Lung (tissue), 11 donors: ENCODE measurements at regions not wholly inside any gene's neighbourhood (a gene's known extent, or its start where the extent isn't known, plus 50 kb on each side); places are given as distances from the start of the nearest gene placed in this dataset.

ENCODE experiments used
- ATAC-seq: fragments of 200-7000 bp; cut with Tn5 transposase; one replicate; pipeline ENCODE4 v1.9.1; 2020; ENCODE audit warnings: moderate number of reproducible peaks; ENCODE audit not compliant: insufficient read depth, low FRiP score
- DNase-seq, 3 donors: peaks; one replicate each; pipeline ENCODE4 v3.0.0-alpha.2; 2013 to 2017
- H3K27ac ChIP-seq, 2 donors: one replicate each; pipeline ENCODE4 v1.5.1; 2013; ENCODE audit warnings: mild to moderate bottlenecking in 2 of 2, moderate library complexity in 2 of 2, control low read depth in 1 of 2, inconsistent platforms in 1 of 2, low read depth in 1 of 2, low read length in 1 of 2
- H3K27me3 ChIP-seq, 3 donors: one replicate each; pipeline ENCODE4 v1.5.1; 2013; ENCODE audit warnings: low read length in 2 of 3; ENCODE audit not compliant: control insufficient read depth in 3 of 3, insufficient read depth in 3 of 3
- H3K36me3 ChIP-seq, 4 donors: one replicate each; pipeline ENCODE4 v1.5.1; 2013; ENCODE audit warnings: low read length in 4 of 4, mild to moderate bottlenecking in 1 of 4, moderate library complexity in 1 of 4; ENCODE audit not compliant: control insufficient read depth in 4 of 4, insufficient read depth in 4 of 4
- H3K4me1 ChIP-seq, 5 donors: one replicate each; pipeline ENCODE4 v1.5.1; 2013; ENCODE audit warnings: low read length in 5 of 5, mild to moderate bottlenecking in 2 of 5, moderate library complexity in 1 of 5; ENCODE audit not compliant: control insufficient read depth in 5 of 5, insufficient read depth in 5 of 5
- H3K4me3 ChIP-seq: one replicate; pipeline ENCODE4 v1.5.1; 2013; ENCODE audit warnings: mild to moderate bottlenecking, control low read depth, moderate library complexity
- H3K9ac ChIP-seq, 2 donors: one replicate each; pipeline ENCODE4 v1.5.1; 2013; ENCODE audit warnings: low read length in 2 of 2, control low read depth in 1 of 2; ENCODE audit not compliant: insufficient read depth in 1 of 2
- H3K9me3 ChIP-seq, 4 donors: one replicate each; pipeline ENCODE4 v1.5.1; 2013; ENCODE audit warnings: low read length in 3 of 4, mild to moderate bottlenecking in 1 of 4, moderate library complexity in 1 of 4; ENCODE audit not compliant: control insufficient read depth in 4 of 4, insufficient read depth in 3 of 4
- CTCF ChIP-seq: IDR thresholded peaks from 2 replicates; pipeline ENCODE4 v1.5.1; 2012; ENCODE audit warnings: mild to moderate bottlenecking; ENCODE audit errors: control extremely low read depth, extremely low read depth
- WGBS, 2 donors: extraction: QIAGEN DNeasy Blood & Tissue Kit; methylation state at CpG; one replicate each; pipeline ENCODE4 v1.1.7; 2013; 5-methylcytosine and 5-hydroxymethylcytosine counted together
- donor health status: control.
- donor health status: control.
- donor health status: Bipolar disorder and iron deficiency.
- donor health status: healthy.
- donor health status: DM: yes; HTN: yes; CAD: no.

GRCh38 chr4:31125061-31125460 is 404.9 kb downstream of the PCDH7 start:
- no peaks in the 10 kb centered on the region for H3K9me3 ChIP-seq
- ATAC-seq, result no peak
- no peak overlapping the region for H3K9ac ChIP-seq
- no peak overlapping the region for H3K27ac ChIP-seq
- no peaks in the 10 kb centered on the region for H3K27me3 ChIP-seq
- no peak overlapping the region for H3K4me3 ChIP-seq
- TF ChIP-seq CTCF, result no peak
- H3K36me3 ChIP-seq, result no peaks in the 10 kb centered on the region
- WGBS, 2 donors, result 77 to 92% methylated on average over 1 of the region's 1 CpG
- H3K4me1 ChIP-seq, result no peaks in the 10 kb centered on the region
- no peak for DNase-seq

GRCh38 chr4:31125496-31125895 is 405.3 kb downstream of the PCDH7 start:
- WGBS, 2 donors, result 64 to 78% methylated on average over 2 of the region's 2 CpGs
- no peak overlapping the region for H3K4me3 ChIP-seq
- H3K36me3 ChIP-seq, result no peaks in the 10 kb centered on the region
- no peaks in the 10 kb centered on the region for H3K9me3 ChIP-seq
- H3K4me1 ChIP-seq, result no peaks in the 10 kb centered on the region
- DNase-seq, result no peak
- no peak for ATAC-seq
- no peak for TF ChIP-seq CTCF
- no peak overlapping the region for H3K27ac ChIP-seq
- no peak overlapping the region for H3K9ac ChIP-seq
- H3K27me3 ChIP-seq, result no peaks in the 10 kb centered on the region

- TF ChIP-seq CTCF, result no peak
- ATAC-seq (no peak), DNase-seq (no peak)
- Histone ChIP-seq H3K4me1 (no peaks in the 10 kb centered on the region), H3K27ac (no peak overlapping the region), H3K9ac (no peak overlapping the region), H3K4me3 (no peak overlapping the region), H3K27me3 (no peaks in the 10 kb centered on the region), H3K36me3 (no peaks in the 10 kb centered on the region), H3K9me3 (no peaks in the 10 kb centered on the region)
- 89 to 90% methylated on average over 5 of the region's 5 CpGs for WGBS, 2 donors
These were observed 406.8 kb downstream of the PCDH7 start for GRCh38 chr4:31126881-31127398.

GRCh38 chr4:31130930-31131329 is 410.8 kb downstream of the PCDH7 start:
- no peak overlapping the region for H3K27ac ChIP-seq
- no peak for TF ChIP-seq CTCF
- H3K36me3 ChIP-seq, result no peaks in the 10 kb centered on the region
- H3K9ac ChIP-seq, result no peak overlapping the region
- H3K4me1 ChIP-seq, result no peaks in the 10 kb centered on the region
- no peaks in the 10 kb centered on the region for H3K27me3 ChIP-seq
- 77 to 83% methylated on average over 3 of the region's 3 CpGs for WGBS, 2 donors
- ATAC-seq (no peak), DNase-seq (no peak)
- no peak overlapping the region for H3K4me3 ChIP-seq
- H3K9me3 ChIP-seq, result no peaks in the 10 kb centered on the region
